Gastrocnemius medialis (tissue), 4 donors: ENCODE measurements at regions not wholly inside any gene's neighbourhood (a gene's known extent, or its start where the extent isn't known, plus 50 kb on each side); places are given as distances from the start of the nearest gene placed in this dataset.

Experiments used
- ATAC-seq, 2 donors: fragments of 150-250 bp; one replicate each; pipeline ENCODE4 v1.9.1; 2016
- DNase-seq, 2 donors: peaks; one replicate each; pipeline ENCODE4 v3.0.0-alpha.2; 2019
- H3K27ac ChIP-seq, 4 donors: fragments of 200-600 bp; sonication (generic); 1 replicate in 1 of 4; 2 replicates in 3 of 4; pipeline ENCODE4 v1.5.1; 2016 to 2018; ENCODE audit warnings: mild to moderate bottlenecking in 2 of 4, moderate library complexity in 1 of 4
- H3K27me3 ChIP-seq, 3 donors: fragments of 200-600 bp; sonication (generic) in 2 of 3; 1 replicate in 1 of 3; 2 replicates in 2 of 3; pipeline versions ENCODE4 v1.5.1 to v1.6.0; 2016 to 2019; ENCODE audit warnings: mild to moderate bottlenecking in 1 of 3, moderate library complexity in 1 of 3
- H3K36me3 ChIP-seq, 2 donors: fragments of 200-600 bp; sonication (generic) in 1 of 2; one replicate each; pipeline ENCODE4 v1.5.1; 2017 to 2018
- H3K4me1 ChIP-seq, 2 donors: fragments of 200-600 bp; sonication (generic) in 1 of 2; one replicate each; pipeline ENCODE4 v1.5.1; 2016 to 2017; ENCODE audit warnings: mild to moderate bottlenecking in 2 of 2
- H3K4me3 ChIP-seq, 4 donors: fragments of 200-600 bp; sonication (generic) in 3 of 4; 1 replicate in 1 of 4; 2 replicates in 3 of 4; pipeline ENCODE4 v1.5.1; 2016 to 2019; ENCODE audit warnings: mild to moderate bottlenecking in 2 of 4
- H3K9me3 ChIP-seq, 3 donors: fragments of 200-600 bp; sonication (generic) in 2 of 3; 1 replicate in 1 of 3; 2 replicates in 2 of 3; pipeline ENCODE4 v1.5.1; 2016 to 2019
- CTCF ChIP-seq, 5 experiments: fragments of 450-650 bp in 3 of 5; fragments of 200-600 bp in 2 of 5; sonication (generic) in 2 of 5; IDR thresholded peaks in 4 of 5; conservative IDR thresholded peaks in 1 of 5; 1 replicate in 4 of 5; 2 replicates in 1 of 5; pipeline ENCODE4 v1.5.1; 2016 to 2019; ENCODE audit warnings: antibody characterized with exemption in 5 of 5, mild to moderate bottlenecking in 3 of 5, moderate library complexity in 3 of 5
- POLR2A ChIP-seq, 2 donors: fragments of 450-650 bp; IDR thresholded peaks; one replicate each; pipeline ENCODE4 v1.6.1; 2017; ENCODE audit warnings: antibody characterized with exemption in 2 of 2, mild to moderate bottlenecking in 2 of 2, moderate library complexity in 2 of 2
- in situ Hi-C, 4 donors: fragments of 200-750 bp; cut with MboI; loops; one replicate each; pipeline versions ENCODE4 v1.15.0 to v1.8.0; 2017; ENCODE audit warnings: low sequenced_read_pairs in 4 of 4
- intact Hi-C: fragments of 100-400 bp; cut with DNase I; formaldehyde crosslinking; loops from one replicate; pipeline ENCODE4 v1.15.1; 2023; ENCODE audit warnings: low total_unique reads

- Histone ChIP-seq H3K4me3 (no peak overlapping the region), H3K27ac (no peak overlapping the region), H3K9me3 (no peaks in the 10 kb centered on the region), H3K36me3 (no peaks in the 10 kb centered on the region), H3K27me3 (no peaks in the 10 kb centered on the region), H3K4me1 (no peaks in the 10 kb centered on the region)
- TF ChIP-seq CTCF (IDR thresholded peaks at IDR 0.05 in 4 of 5, conservative IDR thresholded peaks at IDR 0.05 in 1 of 5), result no peak
- TF ChIP-seq POLR2A (IDR thresholded peaks at IDR 0.05), result no peak
- in situ Hi-C loops, result loop anchor here in 1 of 4 donors (25.0 kb wide), 1 partner anchor 178 kb away; no protein-coding TSS in a partner anchor
- intact Hi-C loops, result no loop called here
- DNase-seq, result no peak
- no peak for ATAC-seq
Observed at GRCh38 chr17:34715504-34715903, 136.1 kb downstream of the TMEM132E start.

GRCh38 chr17:34714475-34715410, 135.4 kb downstream of the TMEM132E start:
- H3K4me1 ChIP-seq, result no peaks in the 10 kb centered on the region
- DNase-seq (no peak), ATAC-seq (no peak)
- TF ChIP-seq CTCF (IDR thresholded peaks at IDR 0.05 in 4 of 5, conservative IDR thresholded peaks at IDR 0.05 in 1 of 5), result no peak
- TF ChIP-seq POLR2A (IDR thresholded peaks at IDR 0.05), result no peak
- H3K9me3 ChIP-seq, result no peaks in the 10 kb centered on the region
- no peaks in the 10 kb centered on the region for H3K27me3 ChIP-seq
- H3K36me3 ChIP-seq, result no peaks in the 10 kb centered on the region
- intact Hi-C loops, result no loop called here
- no peak overlapping the region for H3K4me3 ChIP-seq
- in situ Hi-C loops, result loop anchor here in 1 of 4 donors (25.0 kb wide), 1 partner anchor 177 kb away; no protein-coding TSS in a partner anchor
- no peak overlapping the region for H3K27ac ChIP-seq

GRCh38 chr17:34713687-34714086, 134.3 kb downstream of the TMEM132E start:
- no peaks in the 10 kb centered on the region for H3K9me3 ChIP-seq
- H3K27me3 ChIP-seq, result no peaks in the 10 kb centered on the region
- no peak for DNase-seq
- H3K36me3 ChIP-seq, result no peaks in the 10 kb centered on the region
- ATAC-seq, result no peak
- in situ Hi-C loops (loop anchor here in 1 of 4 donors (25.0 kb wide), 1 partner anchor 176 kb away; no protein-coding TSS in a partner anchor), intact Hi-C loops (no loop called here)
- H3K27ac ChIP-seq, result no peak overlapping the region
- no peak overlapping the region for H3K4me3 ChIP-seq
- TF ChIP-seq CTCF (IDR thresholded peaks at IDR 0.05 in 4 of 5, conservative IDR thresholded peaks at IDR 0.05 in 1 of 5) (no peak), POLR2A (IDR thresholded peaks at IDR 0.05) (no peak)
- H3K4me1 ChIP-seq, result no peaks in the 10 kb centered on the region

- in situ Hi-C loops, result loop anchor here in 1 of 4 donors (25.0 kb wide), 1 partner anchor 175 kb away; no protein-coding TSS in a partner anchor
- Histone ChIP-seq H3K4me3 (no peak overlapping the region), H3K27me3 (no peaks in the 10 kb centered on the region), H3K9me3 (no peaks in the 10 kb centered on the region), H3K4me1 (no peaks in the 10 kb centered on the region), H3K27ac (no peak overlapping the region), H3K36me3 (no peaks in the 10 kb centered on the region)
- intact Hi-C loops, result no loop called here
- DNase-seq (no peak), ATAC-seq (no peak)
- no peak for TF ChIP-seq POLR2A (IDR thresholded peaks at IDR 0.05)
- no peak for TF ChIP-seq CTCF (IDR thresholded peaks at IDR 0.05 in 4 of 5, conservative IDR thresholded peaks at IDR 0.05 in 1 of 5)
Observed at GRCh38 chr17:34712481-34713195, 133.3 kb downstream of the TMEM132E start.
